Fibroblast of lung (primary cell): ENCODE measurements at regions not wholly inside any gene's neighbourhood (a gene's known extent, or its start where the extent isn't known, plus 50 kb on each side); places are given as distances from the start of the nearest gene placed in this dataset.

Experiments used
- DNase-seq, 2 donors: peaks; one replicate each; pipeline versions ENCODE4 v3.0.0 to v3.0.0-alpha.2; 2010; ENCODE audit warnings: low read depth in 2 of 2
- H2AFZ ChIP-seq: 2 replicates; pipeline ENCODE4 v1.5.1; 2012; ENCODE audit warnings: low read length, control low read depth, inconsistent platforms
- H3K27ac ChIP-seq: 2 replicates; pipeline ENCODE4 v1.5.1; 2011; ENCODE audit warnings: low read length, control low read depth; ENCODE audit not compliant: insufficient read depth
- H3K27me3 ChIP-seq: 2 replicates; pipeline ENCODE4 v1.5.1; 2011; ENCODE audit warnings: mild to moderate bottlenecking, low read length; ENCODE audit not compliant: control insufficient read depth, insufficient read depth
- H3K36me3 ChIP-seq: 2 replicates; pipeline ENCODE4 v1.5.1; 2011; ENCODE audit warnings: low read length; ENCODE audit not compliant: control insufficient read depth, insufficient read depth
- H3K4me1 ChIP-seq: 2 replicates; pipeline ENCODE4 v1.5.1; 2011; ENCODE audit warnings: low read length; ENCODE audit not compliant: control insufficient read depth, insufficient read depth; ENCODE audit errors: extremely low read depth
- H3K4me2 ChIP-seq: 2 replicates; pipeline ENCODE4 v1.5.1; 2011; ENCODE audit warnings: low read length, control low read depth; ENCODE audit not compliant: insufficient read depth; ENCODE audit errors: extremely low read depth
- H3K4me3 ChIP-seq, 4 experiments: fragments of 200-600 bp in 1 of 4; sonication (generic) in 1 of 4; replicated peaks in 1 of 4; 2 replicates each; pipeline ENCODE4 v1.5.1; 2011 to 2016; ENCODE audit warnings: low read length in 4 of 4, low read depth in 3 of 4, mild to moderate bottlenecking in 3 of 4, control low read depth in 2 of 4, inconsistent platforms in 1 of 4, mixed read lengths in 1 of 4; ENCODE audit not compliant: insufficient read depth in 1 of 4; ENCODE audit errors: control extremely low read depth in 1 of 4
- H3K79me2 ChIP-seq: 2 replicates; pipeline ENCODE4 v1.5.1; 2012; ENCODE audit warnings: mild to moderate bottlenecking, low read length, inconsistent platforms; ENCODE audit not compliant: control insufficient read depth, insufficient read depth
- H3K9ac ChIP-seq: 2 replicates; pipeline ENCODE4 v1.5.1; 2011; ENCODE audit warnings: mild to moderate bottlenecking, low read length, control low read depth; ENCODE audit not compliant: insufficient read depth
- H3K9me3 ChIP-seq: 2 replicates; pipeline ENCODE4 v1.5.1; 2012; ENCODE audit warnings: low read depth, low read length; ENCODE audit not compliant: control insufficient read depth, insufficient read depth
- H4K20me1 ChIP-seq: 2 replicates; pipeline ENCODE4 v1.5.1; 2011; ENCODE audit warnings: low read length; ENCODE audit not compliant: control insufficient read depth, insufficient read depth; ENCODE audit errors: extremely low read depth
- CTCF ChIP-seq, 2 donors: IDR thresholded peaks in 1 of 2; conservative IDR thresholded peaks in 1 of 2; 1 replicate in 1 of 2; 2 replicates in 1 of 2; pipeline ENCODE4 v1.5.1; 2011 to 2012; ENCODE audit warnings: low read length in 2 of 2, control low read depth in 1 of 2, inconsistent platforms in 1 of 2, low read depth in 1 of 2, mild to moderate bottlenecking in 1 of 2
- EZH2 ChIP-seq: IDR thresholded peaks from 2 replicates; pipeline ENCODE4 v1.5.1; 2012; ENCODE audit warnings: low read length, control low read depth, mild to moderate bottlenecking; ENCODE audit errors: missing control alignments

GRCh38 chr2:212945526-212945925 is 205.9 kb downstream of the IKZF2 start:
- H3K9me3 ChIP-seq, result no peaks in the 10 kb centered on the region
- no peak for TF ChIP-seq EZH2
- TF ChIP-seq CTCF (conservative IDR thresholded peaks at IDR 0.05 in 1 of 2, IDR thresholded peaks at IDR 0.05 in 1 of 2; ENCODE audit: low read depth in 1 of 2, low read length in 2 of 2), result no peak
- no peaks in the 10 kb centered on the region for H3K4me1 ChIP-seq
- H3K27ac ChIP-seq, result no peak overlapping the region
- no peak overlapping the region for H3K4me3 ChIP-seq
- no peak overlapping the region for H3K9ac ChIP-seq
- DNase-seq, result no peak
- no peaks in the 10 kb centered on the region for H3K36me3 ChIP-seq
- H4K20me1 ChIP-seq, result no peaks in the 10 kb centered on the region
- H3K79me2 ChIP-seq, result no peaks in the 10 kb centered on the region
- H2AFZ ChIP-seq, result no peak overlapping the region
- no peak overlapping the region for H3K4me2 ChIP-seq
- H3K27me3 ChIP-seq, result no peaks in the 10 kb centered on the region

GRCh38 chr2:212943351-212943750 is 208.1 kb downstream of the IKZF2 start:
- TF ChIP-seq CTCF (conservative IDR thresholded peaks at IDR 0.05 in 1 of 2, IDR thresholded peaks at IDR 0.05 in 1 of 2; ENCODE audit: low read depth in 1 of 2, low read length in 2 of 2) (no peak), EZH2 (no peak)
- Histone ChIP-seq H3K4me3 (no peak overlapping the region), H2AFZ (no peak overlapping the region), H3K27me3 (no peaks in the 10 kb centered on the region), H4K20me1 (no peaks in the 10 kb centered on the region), H3K79me2 (no peaks in the 10 kb centered on the region), H3K4me2 (no peak overlapping the region), H3K9me3 (no peaks in the 10 kb centered on the region), H3K36me3 (no peaks in the 10 kb centered on the region), H3K4me1 (no peaks in the 10 kb centered on the region), H3K27ac (no peak overlapping the region), H3K9ac (no peak overlapping the region)
- no peak for DNase-seq

GRCh38 chr2:212941361-212941760 is 210.1 kb downstream of the IKZF2 start:
- H3K9me3 ChIP-seq, result no peaks in the 10 kb centered on the region
- no peak overlapping the region for H2AFZ ChIP-seq
- H3K79me2 ChIP-seq, result no peaks in the 10 kb centered on the region
- no peak overlapping the region for H3K4me3 ChIP-seq
- no peak overlapping the region for H3K9ac ChIP-seq
- H3K36me3 ChIP-seq, result no peaks in the 10 kb centered on the region
- H3K4me1 ChIP-seq, result no peaks in the 10 kb centered on the region
- H3K4me2 ChIP-seq, result no peak overlapping the region
- H3K27ac ChIP-seq, result no peak overlapping the region
- H4K20me1 ChIP-seq, result no peaks in the 10 kb centered on the region
- DNase-seq, result no peak
- no peaks in the 10 kb centered on the region for H3K27me3 ChIP-seq
- TF ChIP-seq EZH2, result no peak
- no peak for TF ChIP-seq CTCF (conservative IDR thresholded peaks at IDR 0.05 in 1 of 2, IDR thresholded peaks at IDR 0.05 in 1 of 2; ENCODE audit: low read depth in 1 of 2, low read length in 2 of 2)
